Prostate gland (tissue), 2 donors: ENCODE measurements at regions not wholly inside any gene's neighbourhood (a gene's known extent, or its start where the extent isn't known, plus 50 kb on each side); places are given as distances from the start of the nearest gene placed in this dataset.

Experiments used
- DNase-seq: peaks from one replicate; pipeline ENCODE4 v3.0.0-alpha.2; 2019; ENCODE audit warnings: low spot score
- H3K27ac ChIP-seq, 2 donors: fragments of 200-600 bp; sonication (generic); 2 replicates each; pipeline ENCODE4 v1.5.1; 2017 to 2019
- H3K27me3 ChIP-seq: fragments of 200-600 bp; sonication (generic); replicated peaks from 2 replicates; pipeline ENCODE4 v1.5.1; 2019; ENCODE audit not compliant: insufficient read depth
- H3K36me3 ChIP-seq, 2 donors: fragments of 200-600 bp; sonication (generic); 1 replicate in 1 of 2; 2 replicates in 1 of 2; pipeline versions ENCODE4 v1.5.1 to v1.8.1; 2017 to 2019
- H3K4me1 ChIP-seq: fragments of 200-600 bp; sonication (generic); replicated peaks from 2 replicates; pipeline ENCODE4 v1.5.1; 2019
- H3K4me3 ChIP-seq, 2 donors: fragments of 200-600 bp; sonication (generic); 2 replicates each; pipeline ENCODE4 v1.5.1; 2017 to 2019
- H3K9me3 ChIP-seq: fragments of 200-600 bp; sonication (generic); 2 replicates; pipeline ENCODE4 v1.5.1; 2017
- POLR2A ChIP-seq: fragments of 450-650 bp; IDR thresholded peaks from one replicate; pipeline ENCODE4 v1.6.1; 2016; ENCODE audit warnings: antibody characterized with exemption, mild to moderate bottlenecking
- POLR2AphosphoS5 ChIP-seq: sonication (generic); formaldehyde crosslinking; IDR thresholded peaks from one replicate; pipeline ENCODE4 v1.6.1; 2017; ENCODE audit warnings: antibody characterized with exemption
- WGBS: methylation state at CpG from one replicate; pipeline ENCODE4 v1.1.5; 2018; 5-methylcytosine and 5-hydroxymethylcytosine counted together
- intact Hi-C: fragments of 100-400 bp; cut with DNase I; formaldehyde crosslinking; loops from one replicate; pipeline ENCODE4 v1.14.2; 2022
- TF ChIP-seq, protein P1 (sequence below), 4 experiments: fragments of 200-600 bp in 2 of 4; fragments of 450-650 bp in 2 of 4; sonication (generic) in 2 of 4; IDR thresholded peaks; 1 replicate in 3 of 4; 2 replicates in 1 of 4; pipeline ENCODE4 v1.5.1; 2016 to 2019; ENCODE audit warnings: antibody characterized with exemption in 4 of 4, mild to moderate bottlenecking in 2 of 4, moderate library complexity in 2 of 4

DNA sequence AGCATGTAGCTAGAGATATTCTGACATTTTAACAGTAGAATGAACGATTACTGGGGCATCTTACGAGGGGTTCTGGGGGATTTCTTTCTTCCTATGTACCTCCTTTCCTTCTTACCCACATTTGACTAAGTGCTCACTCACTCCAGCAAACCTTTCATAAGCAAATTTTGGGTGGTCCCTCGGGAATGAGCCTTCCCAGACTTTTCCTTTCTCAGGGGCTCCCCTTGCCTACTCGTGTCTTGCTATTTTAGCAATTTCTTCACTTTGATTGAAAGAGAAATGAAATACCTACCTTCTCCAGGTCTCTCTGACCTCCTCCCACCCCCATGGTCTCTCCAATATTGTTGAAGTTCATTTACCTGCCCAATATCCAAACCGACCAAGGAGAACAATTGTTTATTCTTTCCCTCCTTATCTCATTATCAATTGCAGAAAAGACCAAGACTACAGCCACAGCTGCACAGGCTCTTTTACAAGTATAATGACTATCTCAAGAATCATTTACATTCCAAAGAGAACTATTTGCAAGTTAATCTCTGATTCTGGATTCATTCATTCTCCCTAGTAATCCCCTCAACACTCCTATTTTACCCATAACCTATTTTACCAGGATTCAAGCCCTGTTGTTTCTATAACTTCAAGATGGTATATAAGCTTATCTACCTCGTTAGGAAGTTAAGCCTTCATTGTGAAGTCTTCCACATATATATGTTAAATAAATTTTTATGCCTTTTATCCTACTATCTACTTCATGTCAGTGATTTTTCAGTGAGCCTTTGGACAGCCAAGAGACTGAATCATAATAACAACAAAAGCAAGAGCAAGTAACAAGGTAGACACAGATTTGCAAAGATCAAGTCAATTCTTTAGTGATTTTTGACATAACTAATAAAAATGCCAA is 480.6 kb downstream of the IPMK start:
- H3K4me3 ChIP-seq: no peak overlapping the region
- TF ChIP-seq, protein P1, sequence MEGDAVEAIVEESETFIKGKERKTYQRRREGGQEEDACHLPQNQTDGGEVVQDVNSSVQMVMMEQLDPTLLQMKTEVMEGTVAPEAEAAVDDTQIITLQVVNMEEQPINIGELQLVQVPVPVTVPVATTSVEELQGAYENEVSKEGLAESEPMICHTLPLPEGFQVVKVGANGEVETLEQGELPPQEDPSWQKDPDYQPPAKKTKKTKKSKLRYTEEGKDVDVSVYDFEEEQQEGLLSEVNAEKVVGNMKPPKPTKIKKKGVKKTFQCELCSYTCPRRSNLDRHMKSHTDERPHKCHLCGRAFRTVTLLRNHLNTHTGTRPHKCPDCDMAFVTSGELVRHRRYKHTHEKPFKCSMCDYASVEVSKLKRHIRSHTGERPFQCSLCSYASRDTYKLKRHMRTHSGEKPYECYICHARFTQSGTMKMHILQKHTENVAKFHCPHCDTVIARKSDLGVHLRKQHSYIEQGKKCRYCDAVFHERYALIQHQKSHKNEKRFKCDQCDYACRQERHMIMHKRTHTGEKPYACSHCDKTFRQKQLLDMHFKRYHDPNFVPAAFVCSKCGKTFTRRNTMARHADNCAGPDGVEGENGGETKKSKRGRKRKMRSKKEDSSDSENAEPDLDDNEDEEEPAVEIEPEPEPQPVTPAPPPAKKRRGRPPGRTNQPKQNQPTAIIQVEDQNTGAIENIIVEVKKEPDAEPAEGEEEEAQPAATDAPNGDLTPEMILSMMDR (IDR thresholded peaks at IDR 0.05): no peak
- TF ChIP-seq POLR2AphosphoS5 (no peak), POLR2A (no peak)
- H3K4me1 ChIP-seq: no peaks in the 10 kb centered on the region
- no peaks in the 10 kb centered on the region for H3K27me3 ChIP-seq
- no peak overlapping the region for H3K27ac ChIP-seq
- intact Hi-C loops: no loop called here
- WGBS: 13% methylated on average over 6 of the region's 6 CpGs
- no peaks in the 10 kb centered on the region for H3K36me3 ChIP-seq
- DNase-seq: no peak
- no peaks in the 10 kb centered on the region for H3K9me3 ChIP-seq

DNA sequence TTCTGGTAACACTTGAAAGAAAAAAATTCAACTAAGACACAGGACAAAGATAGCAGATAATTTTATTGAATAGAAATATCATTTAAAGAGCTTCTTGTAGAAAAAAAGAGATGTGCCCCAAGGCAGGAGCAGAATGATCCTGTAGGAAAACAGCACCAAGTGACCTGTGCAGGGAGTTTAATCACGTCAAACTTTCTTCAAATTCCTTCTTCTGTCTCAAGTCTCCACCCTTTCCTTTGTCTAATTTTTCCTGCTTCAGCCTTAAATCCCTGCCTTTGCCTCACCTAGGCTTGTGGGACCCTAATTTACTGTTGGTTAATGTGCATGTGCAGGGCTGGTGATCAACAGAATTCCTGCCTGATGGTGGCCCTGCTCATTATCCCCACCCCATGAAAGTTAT is 481.4 kb downstream of the IPMK start:
- 26% methylated on average over 1 of the region's 1 CpG for WGBS
- Histone ChIP-seq H3K36me3 (no peaks in the 10 kb centered on the region), H3K27me3 (no peaks in the 10 kb centered on the region), H3K9me3 (no peaks in the 10 kb centered on the region), H3K4me1 (no peaks in the 10 kb centered on the region), H3K4me3 (no peak overlapping the region), H3K27ac (no peak overlapping the region)
- TF ChIP-seq POLR2AphosphoS5 (no peak), POLR2A (no peak)
- TF ChIP-seq, protein P1 (IDR thresholded peaks at IDR 0.05): no peak
- no peak for DNase-seq
- intact Hi-C loops: no loop called here

DNA sequence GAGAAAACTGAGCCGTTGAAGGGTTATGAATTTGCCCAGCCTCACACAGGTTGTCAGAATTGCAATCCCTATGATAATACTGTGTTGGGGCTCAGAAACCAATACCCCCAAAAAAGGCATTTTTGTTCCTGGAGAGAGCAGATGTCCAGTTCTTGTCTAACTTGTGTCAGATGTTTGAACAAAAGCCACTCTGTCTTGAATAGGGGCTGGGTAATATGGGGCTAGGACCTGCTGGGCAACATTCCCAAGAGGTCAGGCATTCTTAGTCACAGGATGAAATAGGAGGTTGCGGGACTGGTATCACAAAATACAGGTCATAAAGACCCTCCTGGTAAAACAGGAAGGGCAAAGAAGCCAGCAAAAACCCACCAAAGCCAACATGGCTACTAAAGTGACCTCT is 482.1 kb downstream of the IPMK start:
- intact Hi-C loops: no loop called here
- H3K27me3 ChIP-seq: no peaks in the 10 kb centered on the region
- no peak overlapping the region for H3K4me3 ChIP-seq
- no peaks in the 10 kb centered on the region for H3K4me1 ChIP-seq
- H3K27ac ChIP-seq: no peak overlapping the region
- WGBS: 64% methylated on average over 2 of the region's 2 CpGs
- H3K9me3 ChIP-seq: no peaks in the 10 kb centered on the region
- DNase-seq: no peak
- H3K36me3 ChIP-seq: no peaks in the 10 kb centered on the region
- no peak for TF ChIP-seq POLR2AphosphoS5
- TF ChIP-seq POLR2A: no peak
- TF ChIP-seq, protein P1 (IDR thresholded peaks at IDR 0.05): no peak

DNA sequence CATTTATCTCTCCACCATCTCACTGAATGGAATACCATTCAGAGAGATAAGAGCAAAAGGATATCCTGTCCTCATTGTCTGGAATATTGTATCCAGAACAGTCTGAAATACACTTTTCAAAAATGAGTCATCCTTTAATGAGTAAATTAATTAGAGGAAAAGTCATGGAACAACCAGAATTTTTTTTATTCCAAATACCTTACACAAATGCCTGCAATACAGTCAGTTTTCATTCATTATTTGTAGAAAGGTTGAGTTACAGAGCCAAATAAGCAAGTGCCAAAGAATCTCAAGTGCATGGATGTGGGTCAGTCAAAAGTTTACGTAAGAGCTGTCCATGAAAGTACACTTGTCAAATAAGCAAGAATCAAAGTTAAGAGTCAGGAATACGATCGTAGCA is 482.6 kb downstream of the IPMK start:
- Histone ChIP-seq H3K36me3 (no peaks in the 10 kb centered on the region), H3K9me3 (no peaks in the 10 kb centered on the region), H3K4me1 (no peaks in the 10 kb centered on the region), H3K27me3 (no peaks in the 10 kb centered on the region), H3K27ac (no peak overlapping the region), H3K4me3 (no peak overlapping the region)
- DNase-seq: no peak
- TF ChIP-seq POLR2AphosphoS5: no peak
- WGBS: 83% methylated on average over 3 of the region's 3 CpGs
- intact Hi-C loops: no loop called here

DNA sequence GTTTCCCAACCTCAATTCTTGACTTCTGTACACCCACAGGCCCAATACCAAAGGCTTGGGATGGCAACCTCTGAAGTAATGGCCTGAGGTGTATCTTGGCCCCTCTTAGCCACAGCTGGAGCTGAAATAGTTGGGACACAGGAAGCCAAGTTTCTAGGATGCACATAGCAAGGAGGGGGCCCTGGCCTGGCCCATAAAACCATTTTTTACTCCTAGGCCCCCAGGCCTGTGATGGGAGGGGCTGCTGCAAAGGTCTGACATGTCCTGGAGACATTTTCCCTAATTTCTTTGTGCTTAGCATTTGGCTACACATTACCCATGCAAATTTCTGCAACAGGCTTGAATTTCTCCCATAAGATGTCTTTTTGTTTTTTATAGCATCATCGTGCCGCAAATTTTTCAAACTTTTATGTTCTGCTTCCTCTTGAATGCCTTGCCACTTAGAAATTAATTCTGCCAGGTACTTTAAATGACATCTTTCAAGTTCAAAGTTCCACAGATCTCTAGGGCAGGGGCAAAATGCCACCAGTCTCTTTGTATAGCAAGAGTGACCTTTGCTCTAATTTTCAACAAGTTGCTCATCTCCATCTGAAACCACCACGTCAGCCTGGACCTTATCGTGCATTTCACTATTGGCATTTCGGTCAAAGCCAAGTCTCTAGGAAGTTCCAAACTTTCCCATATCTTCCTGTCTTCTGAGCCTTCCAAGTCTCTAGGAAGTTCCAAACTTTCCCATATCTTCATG is 490.8 kb downstream of the IPMK start:
- Histone ChIP-seq H3K27ac (no peak overlapping the region), H3K27me3 (no peaks in the 10 kb centered on the region), H3K9me3 (no peaks in the 10 kb centered on the region), H3K4me3 (no peak overlapping the region), H3K36me3 (no peaks in the 10 kb centered on the region), H3K4me1 (no peaks in the 10 kb centered on the region)
- TF ChIP-seq, protein P1 (IDR thresholded peaks at IDR 0.05): no peak
- TF ChIP-seq POLR2AphosphoS5 (no peak), POLR2A (no peak)
- DNase-seq: no peak
- 71% methylated on average over 5 of the region's 5 CpGs for WGBS
- intact Hi-C loops: no loop called here
